Smooth muscle cell (in vitro differentiated cells): ENCODE measurements at regions not wholly inside any gene's neighbourhood (a gene's known extent, or its start where the extent isn't known, plus 50 kb on each side); places are given as distances from the start of the nearest gene placed in this dataset.
A peak's percentile ranks its signal among the peaks of the same experiment; 100 is the strongest.

ENCODE experiments used
- DNase-seq: peaks from one replicate; lab custom pipeline; 2025; ENCODE audit not compliant: unreplicated experiment; lab: John Stamatoyannopoulos, UW
- H2AFZ ChIP-seq: fragments of 200-600 bp; sonication (generic); 2 replicates; pipeline ENCODE4 v1.6.0; 2016; ENCODE audit warnings: antibody characterized with exemption, low read depth, mild to moderate bottlenecking
- H3F3A ChIP-seq: fragments of 200-600 bp; sonication (generic); 2 replicates; pipeline ENCODE4 v1.6.0; 2017; ENCODE audit warnings: antibody characterized with exemption, low read depth
- H3K27ac ChIP-seq: fragments of 200-600 bp; sonication (generic); 2 replicates; pipeline ENCODE4 v1.5.1; 2016; ENCODE audit warnings: low read depth, mild to moderate bottlenecking
- H3K27me3 ChIP-seq: fragments of 200-600 bp; sonication (generic); 2 replicates; pipeline ENCODE4 v1.6.1; 2016; ENCODE audit warnings: low read depth, mild to moderate bottlenecking
- H3K36me3 ChIP-seq: fragments of 200-600 bp; sonication (generic); 2 replicates; pipeline ENCODE4 v1.5.1; 2016; ENCODE audit warnings: low read depth
- H3K4me1 ChIP-seq: fragments of 200-600 bp; sonication (generic); 2 replicates; pipeline ENCODE4 v1.5.1; 2016; ENCODE audit warnings: low read depth
- H3K4me2 ChIP-seq: fragments of 200-600 bp; sonication (generic); 2 replicates; pipeline ENCODE4 v1.6.0; 2016; ENCODE audit warnings: mild to moderate bottlenecking
- H3K4me3 ChIP-seq: fragments of 200-600 bp; sonication (generic); 2 replicates; pipeline ENCODE4 v1.5.1; 2016; ENCODE audit warnings: mild to moderate bottlenecking
- H3K79me2 ChIP-seq: fragments of 200-600 bp; sonication (generic); 2 replicates; pipeline ENCODE4 v1.6.0; 2016; ENCODE audit warnings: low read depth, mild to moderate bottlenecking
- H3K9ac ChIP-seq: fragments of 200-600 bp; sonication (generic); 2 replicates; pipeline ENCODE4 v1.6.0; 2016; ENCODE audit warnings: low read depth
- H3K9me3 ChIP-seq: fragments of 200-600 bp; sonication (generic); replicated peaks from 2 replicates; pipeline ENCODE4 v1.5.1; 2016; ENCODE audit warnings: low read depth
- H4K20me1 ChIP-seq: fragments of 200-600 bp; sonication (generic); 2 replicates; pipeline ENCODE4 v1.6.0; 2016; ENCODE audit warnings: low read depth
- CTCF ChIP-seq: fragments of 200-600 bp; sonication (generic); IDR thresholded peaks from 2 replicates; pipeline ENCODE4 v1.5.1; 2017; ENCODE audit warnings: borderline replicate concordance, mild to moderate bottlenecking, antibody characterized with exemption; ENCODE audit not compliant: insufficient read depth, poor library complexity, severe bottlenecking
- WGBS: methylation state at CpG from one replicate; pipeline ENCODE4 v1.1.7; 2016; ENCODE audit warnings: low lambda C conversion rate; 5-methylcytosine and 5-hydroxymethylcytosine counted together

- H3K27ac ChIP-seq = no peak overlapping the region
- H3K4me1 ChIP-seq = no peaks in the 10 kb centered on the region
- H3K4me3 ChIP-seq = no peak overlapping the region
- no peaks in the 10 kb centered on the region for H3F3A ChIP-seq
- no peaks in the 10 kb centered on the region for H3K79me2 ChIP-seq
- H3K27me3 ChIP-seq = no peaks in the 10 kb centered on the region
- no peak overlapping the region for H2AFZ ChIP-seq
- no peak overlapping the region for H3K9ac ChIP-seq
- no peak for DNase-seq
- H3K9me3 ChIP-seq = no peaks in the 10 kb centered on the region
- no peaks in the 10 kb centered on the region for H4K20me1 ChIP-seq
- 96% methylated on average over 1 of the region's 1 CpG for WGBS
- TF ChIP-seq CTCF = no peak
- no peak overlapping the region for H3K4me2 ChIP-seq
- H3K36me3 ChIP-seq = no peaks in the 10 kb centered on the region
These were observed 213.9 kb downstream of the CENPW start for GRCh38 chr6:126553854-126554253.

- DNase-seq = no peak
- TF ChIP-seq CTCF = no peak
- Histone ChIP-seq H2AFZ (no peak overlapping the region), H3K4me3 (no peak overlapping the region), H3F3A (no peaks in the 10 kb centered on the region), H3K27me3 (no peaks in the 10 kb centered on the region), H3K79me2 (no peaks in the 10 kb centered on the region), H3K9me3 (no peaks in the 10 kb centered on the region), H4K20me1 (no peaks in the 10 kb centered on the region), H3K36me3 (no peaks in the 10 kb centered on the region), H3K9ac (no peak overlapping the region), H3K4me1 (no peaks in the 10 kb centered on the region), H3K4me2 (no peak overlapping the region), H3K27ac (no peak overlapping the region)
- WGBS = 91% methylated on average over 1 of the region's 1 CpG
These were observed 230.6 kb downstream of the CENPW start for GRCh38 chr6:126570507-126570906.

GRCh38 chr6:126574301-126574700, 234.4 kb downstream of the CENPW start:
- Histone ChIP-seq H3K4me2 (peak overlapping the region; percentile 58), H3K9ac (no peak overlapping the region), H4K20me1 (no peaks in the 10 kb centered on the region), H3K27ac (peak overlapping the region; percentile 30), H3K9me3 (no peaks in the 10 kb centered on the region), H3K27me3 (no peaks in the 10 kb centered on the region), H3K4me3 (no peak overlapping the region), H3F3A (no peaks in the 10 kb centered on the region), H3K79me2 (no peaks in the 10 kb centered on the region), H2AFZ (peak overlapping the region; percentile 56), H3K36me3 (no peaks in the 10 kb centered on the region), H3K4me1 (no peaks in the 10 kb centered on the region)
- WGBS = 7% methylated on average over 1 of the region's 1 CpG
- no peak for DNase-seq
- TF ChIP-seq CTCF = no peak

- H3K4me2 ChIP-seq = no peak overlapping the region
- no peak overlapping the region for H2AFZ ChIP-seq
- no peak overlapping the region for H3K27ac ChIP-seq
- no peaks in the 10 kb centered on the region for H4K20me1 ChIP-seq
- no peaks in the 10 kb centered on the region for H3K36me3 ChIP-seq
- no peaks in the 10 kb centered on the region for H3K9me3 ChIP-seq
- no peaks in the 10 kb centered on the region for H3K4me1 ChIP-seq
- H3K4me3 ChIP-seq = no peak overlapping the region
- no peak overlapping the region for H3K9ac ChIP-seq
- no peak for DNase-seq
- no peaks in the 10 kb centered on the region for H3K79me2 ChIP-seq
- H3K27me3 ChIP-seq = no peaks in the 10 kb centered on the region
- TF ChIP-seq CTCF = no peak
- no peaks in the 10 kb centered on the region for H3F3A ChIP-seq
These were observed 241.4 kb downstream of the CENPW start for GRCh38 chr6:126581316-126581715.
